NCI-H1417 (cell line): ENCODE measurements at regions not wholly inside any gene's neighbourhood (a gene's known extent, or its start where the extent isn't known, plus 50 kb on each side); places are given as distances from the start of the nearest gene placed in this dataset.

Experiments used
- DNase-seq, 3 experiments: peaks; one replicate each; lab custom pipeline; 2025; lab: John Stamatoyannopoulos, UW

DNA sequence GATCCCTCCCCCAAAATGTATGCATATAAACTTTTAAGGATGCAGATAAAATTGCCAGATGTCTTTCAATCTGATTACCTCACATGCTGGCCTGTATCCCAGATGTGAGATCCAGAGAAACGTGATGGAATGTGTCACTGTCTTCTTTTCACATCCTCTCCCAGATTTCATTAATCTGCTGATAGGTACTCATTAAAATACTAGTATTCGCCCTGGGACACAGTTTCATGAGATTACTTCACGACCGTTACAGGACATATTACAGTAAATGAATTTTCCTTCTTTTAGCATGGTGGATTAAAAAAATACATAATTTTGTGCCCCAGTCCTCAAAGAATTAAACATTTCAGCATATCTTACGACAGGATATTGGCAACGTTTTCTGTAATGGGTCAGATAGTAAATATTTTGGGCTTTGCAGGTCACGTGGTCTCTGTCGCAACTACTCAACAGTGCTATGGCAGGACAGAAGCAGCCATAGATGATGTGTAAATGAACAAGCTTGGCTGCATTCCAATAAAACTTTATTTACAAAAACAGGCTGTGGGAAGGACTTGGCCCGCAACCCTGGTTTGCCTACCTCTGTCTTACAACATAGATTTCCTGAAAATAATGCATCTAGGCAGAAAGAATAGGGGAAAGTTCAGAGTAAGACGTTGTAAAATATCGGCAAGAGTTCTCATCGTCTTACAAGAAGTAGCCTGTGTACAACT is 156.0 kb upstream of the DIO3 start:
- no peak for DNase-seq

DNA sequence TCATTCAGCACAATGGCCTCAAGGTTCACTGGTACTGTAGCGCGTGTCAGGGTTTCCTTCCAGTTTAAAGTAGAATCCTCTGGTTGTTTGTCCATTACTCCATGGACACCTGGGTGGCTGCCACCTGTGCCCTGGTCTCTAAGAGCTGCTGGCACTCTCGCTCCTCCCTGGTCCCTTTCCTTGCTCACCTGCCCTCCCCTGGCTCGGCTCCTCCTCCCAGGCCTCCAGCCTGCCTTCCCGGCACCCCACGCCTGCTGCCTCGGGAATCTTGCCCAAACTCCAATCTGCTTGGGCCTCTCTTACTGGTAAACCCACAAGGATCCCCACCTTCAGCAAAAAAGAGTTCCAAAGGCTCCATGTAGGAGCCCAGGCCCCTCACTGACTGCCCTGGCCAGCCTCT is 154.4 kb upstream of the DIO3 start:
- DNase-seq = no peak

DNA sequence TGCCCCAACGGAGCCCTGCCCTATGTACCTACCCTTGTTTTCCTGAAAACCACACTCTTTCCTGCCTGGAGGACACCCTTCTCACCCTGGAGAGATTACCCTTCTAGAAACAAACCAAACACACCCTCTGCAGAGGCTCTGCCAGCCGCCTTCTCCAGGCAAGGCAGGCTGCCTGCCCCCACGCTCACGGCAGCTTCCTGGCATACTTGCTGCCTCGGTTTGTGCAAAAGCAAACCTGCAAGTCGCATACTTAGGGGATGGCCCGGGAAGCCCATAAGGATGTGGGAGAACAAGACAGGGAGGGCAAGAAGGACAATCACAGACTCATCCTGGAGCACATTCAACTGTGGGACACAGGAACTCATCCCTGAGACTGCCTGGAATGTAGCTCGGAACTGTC is 154.0 kb upstream of the DIO3 start:
- DNase-seq = no peak

DNA sequence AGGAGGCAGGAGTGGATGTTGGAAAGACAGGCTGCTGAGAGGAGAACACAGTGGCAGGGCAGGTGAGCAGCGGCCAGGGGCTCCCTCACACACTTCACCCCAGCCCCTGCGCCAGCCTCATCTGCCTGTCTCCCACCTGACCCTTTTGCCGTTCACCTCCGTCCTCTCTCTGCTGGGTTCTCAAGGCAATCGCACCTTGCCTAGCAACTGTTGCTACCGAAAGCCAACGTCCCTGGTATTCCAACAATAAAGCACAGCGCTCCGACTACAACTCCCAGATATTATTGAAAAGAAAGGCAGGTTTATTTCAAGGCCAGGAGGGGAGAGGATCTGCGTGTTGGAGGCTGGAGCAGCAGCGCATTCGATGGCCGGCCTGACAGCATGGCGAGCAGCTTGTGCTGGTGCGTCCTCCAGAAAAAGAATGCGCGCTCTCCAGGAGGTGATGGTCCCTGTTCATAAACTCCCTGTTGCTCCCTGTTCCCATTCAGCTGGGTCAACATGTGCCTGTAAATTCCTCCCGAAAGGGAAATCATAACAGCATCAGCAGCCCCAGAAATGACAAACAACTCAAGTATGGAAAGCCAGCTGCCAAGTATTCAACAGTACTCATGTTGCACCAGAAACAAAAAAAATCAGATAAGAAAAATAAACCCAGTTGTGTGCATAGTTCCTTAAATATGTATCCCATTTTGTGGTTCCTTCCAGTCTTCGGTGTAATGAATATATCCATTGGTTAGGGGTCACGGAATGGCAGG is 153.0 kb upstream of the DIO3 start:
- peak; percentile 30 to 87 (median 64) for DNase-seq

DNA sequence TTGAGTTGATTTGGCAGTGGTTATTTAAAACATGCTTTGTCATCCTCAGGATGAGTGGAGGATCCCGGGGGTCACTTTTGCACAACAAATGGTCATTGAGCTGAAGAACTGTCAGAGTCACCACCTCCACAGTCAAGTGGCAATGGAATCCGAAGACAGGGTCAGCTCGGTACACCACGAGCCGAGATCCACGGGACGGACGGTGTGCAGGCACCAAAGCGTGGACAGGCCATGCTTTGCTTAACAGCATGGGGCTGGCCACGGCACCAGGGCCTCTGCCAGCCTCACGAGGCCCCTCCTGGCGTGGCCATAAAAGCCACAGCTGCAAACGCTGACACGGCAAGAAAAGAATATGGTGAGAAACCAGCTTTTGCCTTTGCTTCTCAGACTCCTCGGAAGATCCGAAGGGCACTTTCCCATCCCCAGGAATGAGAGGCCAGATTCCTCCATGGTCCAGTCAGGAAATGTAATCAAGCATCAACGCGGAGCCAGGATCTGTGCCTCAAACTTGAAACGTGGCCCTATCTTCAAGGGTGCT is 152.2 kb upstream of the DIO3 start:
- DNase-seq = no peak

DNA sequence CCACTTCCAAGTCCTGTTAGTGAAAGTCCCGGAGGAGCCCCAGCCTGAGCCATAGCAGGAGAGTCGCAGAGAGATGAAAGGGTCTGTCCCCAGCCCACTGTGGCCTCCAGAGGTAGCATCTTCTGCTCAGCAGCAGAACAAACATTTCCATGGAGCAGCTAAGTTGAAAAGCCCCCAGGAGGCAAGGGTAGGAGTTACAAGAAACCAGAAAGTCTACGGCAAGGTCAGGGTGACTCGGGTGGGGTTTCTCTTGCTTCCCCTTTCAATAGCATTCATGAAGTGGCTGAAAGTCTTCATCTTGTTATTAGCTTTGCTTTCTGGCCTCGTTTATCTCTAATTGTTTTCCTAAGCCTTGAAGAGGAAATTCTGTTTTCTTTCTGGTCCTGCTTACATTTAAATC is 151.2 kb upstream of the DIO3 start:
- DNase-seq = no peak

DNA sequence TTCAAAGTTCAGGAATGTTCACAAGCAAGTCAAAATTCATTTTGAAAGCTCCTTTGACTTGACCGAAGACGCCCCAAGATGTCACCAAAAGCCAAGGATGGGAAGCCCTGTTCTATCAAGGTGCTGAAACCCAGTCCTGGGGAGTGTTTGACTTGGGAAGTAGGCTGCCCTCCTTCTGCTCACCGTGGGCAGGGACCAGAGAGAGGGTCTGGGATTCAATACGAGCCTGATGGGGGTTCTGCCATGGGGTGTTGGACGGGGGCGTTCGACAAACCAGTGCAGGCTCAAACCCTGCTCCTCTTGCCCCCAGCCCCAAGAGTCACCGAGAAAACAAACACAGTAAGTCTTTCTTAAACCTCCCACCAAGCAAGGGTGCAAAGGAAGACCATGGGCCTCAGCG is 150.1 kb upstream of the DIO3 start:
- no peak for DNase-seq

DNA sequence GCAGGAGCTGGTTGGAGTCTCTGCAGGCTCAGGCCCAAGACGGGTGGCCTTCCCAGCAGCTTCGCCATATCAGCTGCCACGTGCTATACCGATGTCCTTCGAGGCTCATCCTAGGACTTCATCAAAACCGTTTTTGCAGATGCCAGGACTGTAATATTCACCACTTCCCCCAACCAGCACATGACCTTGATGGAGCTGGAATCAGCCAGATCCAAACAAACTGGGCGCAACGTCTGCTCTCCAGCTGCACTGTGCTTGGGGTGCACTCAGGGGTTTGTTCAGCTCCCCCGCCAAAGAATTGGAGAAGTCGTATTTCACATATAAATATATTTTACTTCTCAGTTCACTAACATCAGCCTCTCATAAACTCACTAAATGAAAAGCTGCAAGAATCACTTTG is 149.5 kb upstream of the DIO3 start:
- no peak for DNase-seq

DNA sequence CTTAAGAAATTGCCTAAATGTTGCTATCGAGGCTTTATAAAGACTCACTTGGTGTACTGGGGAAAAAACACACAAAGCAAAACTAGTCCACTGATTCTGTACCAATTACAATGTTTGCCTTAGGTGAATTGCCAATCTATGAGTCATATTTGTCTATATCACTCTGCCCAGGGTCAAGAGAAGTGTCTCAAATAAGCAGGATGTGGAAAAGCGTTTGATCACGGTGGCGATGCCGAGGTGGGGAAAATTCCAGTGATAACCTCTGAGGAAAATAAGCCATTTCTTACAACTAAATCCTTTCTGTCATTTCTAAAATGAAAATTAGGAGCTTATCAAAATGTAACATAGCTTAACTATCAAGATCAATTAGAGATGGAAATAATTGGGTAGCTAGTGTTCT is 148.6 kb upstream of the DIO3 start:
- peak in 2 of 3 experiments; percentile 11 to 25 for DNase-seq

DNA sequence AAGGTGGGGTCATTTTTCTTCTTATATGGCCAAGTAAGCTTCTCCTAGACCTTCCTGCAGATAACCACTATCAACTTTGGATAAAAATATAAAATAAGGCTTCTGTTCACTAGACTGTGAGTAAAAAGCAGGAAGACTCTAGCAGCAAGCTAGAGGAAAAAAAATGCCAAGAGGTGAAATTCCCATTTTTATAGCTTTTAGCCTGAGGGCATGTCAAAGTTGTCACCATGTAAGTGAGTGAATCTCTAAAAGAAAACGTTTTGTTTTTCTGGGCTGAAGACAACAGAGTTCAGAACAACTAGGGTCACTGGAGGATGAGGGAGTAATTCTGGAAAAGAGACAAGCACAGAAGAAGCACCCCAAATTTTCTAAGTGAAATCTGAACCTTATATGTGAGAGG is 143.9 kb upstream of the DIO3 start:
- DNase-seq = no peak

DNA sequence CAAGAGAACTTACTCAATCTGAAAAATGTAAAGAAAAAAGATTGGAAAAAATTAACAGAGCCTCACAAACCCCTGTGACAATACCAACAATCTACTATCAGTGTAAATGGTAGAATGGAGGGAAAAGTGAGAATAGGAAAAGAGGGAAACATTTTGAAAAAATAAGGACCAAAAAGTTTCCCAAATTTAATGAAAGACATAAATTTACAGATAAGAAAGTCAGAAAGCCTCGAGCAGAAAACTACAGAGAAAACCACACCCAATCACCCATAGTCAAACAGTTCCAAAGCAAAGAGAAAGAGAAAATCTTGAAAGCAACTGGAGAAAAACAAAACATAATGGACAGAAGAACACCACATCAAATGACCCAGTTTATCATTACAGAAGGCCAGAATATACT is 142.7 kb upstream of the DIO3 start:
- no peak for DNase-seq

DNA sequence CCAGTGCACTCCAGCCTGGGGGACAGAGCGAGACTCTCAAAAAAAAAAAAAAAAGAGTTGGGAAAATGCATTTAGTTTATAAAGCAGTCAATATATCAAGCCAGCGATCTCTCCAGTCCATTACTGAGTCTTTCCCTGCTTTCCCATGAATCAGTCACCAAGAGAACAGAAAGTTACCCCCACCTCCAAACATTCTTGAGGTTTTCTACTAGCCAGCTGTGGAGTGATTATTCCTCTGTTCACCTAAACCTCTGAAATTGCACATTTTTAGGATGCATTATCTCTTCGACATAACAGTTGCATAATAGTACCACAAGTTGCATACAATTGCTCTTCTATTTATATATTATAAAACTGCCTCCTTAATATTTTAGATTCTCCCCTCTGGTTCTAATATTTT is 134.8 kb upstream of the DIO3 start:
- DNase-seq = no peak

DNA sequence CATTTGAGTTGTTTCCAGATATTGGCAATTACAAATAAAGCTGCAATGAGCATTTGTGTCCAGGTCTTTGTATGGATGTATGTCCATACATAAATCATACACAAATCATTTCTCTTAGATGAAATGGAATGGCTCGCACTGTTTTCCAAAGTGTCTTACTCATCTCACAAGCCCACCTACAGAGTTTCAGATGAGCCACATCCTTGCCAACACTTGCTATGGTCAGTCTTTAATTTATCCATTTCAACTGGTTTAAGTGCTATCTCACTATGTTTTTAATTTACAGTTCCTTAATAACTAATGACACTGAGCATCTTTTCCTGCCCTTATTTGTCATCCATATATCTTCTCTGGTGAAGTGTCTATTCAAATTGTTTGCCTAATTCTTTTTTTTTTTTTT is 132.9 kb upstream of the DIO3 start:
- DNase-seq = no peak

DNA sequence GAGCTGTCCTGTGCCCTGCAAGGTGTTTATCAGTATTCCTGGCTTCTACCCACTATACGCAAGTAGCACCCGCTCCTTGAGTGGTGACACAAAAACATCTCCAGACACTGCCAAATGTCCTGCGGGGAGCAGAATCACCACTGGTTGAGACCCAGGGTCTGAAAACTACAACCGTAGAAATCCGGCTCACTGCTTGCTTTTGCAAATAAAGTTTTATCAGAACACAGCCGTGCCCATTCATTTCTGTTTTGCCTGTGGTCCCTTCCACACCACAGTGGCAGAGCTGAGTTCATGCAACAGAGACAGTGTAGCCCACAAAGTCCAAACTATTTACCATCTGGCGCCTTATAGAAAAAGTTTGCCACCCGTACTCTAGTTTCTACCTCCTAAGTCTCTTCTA is 125.7 kb upstream of the DIO3 start:
- DNase-seq = no peak

DNA sequence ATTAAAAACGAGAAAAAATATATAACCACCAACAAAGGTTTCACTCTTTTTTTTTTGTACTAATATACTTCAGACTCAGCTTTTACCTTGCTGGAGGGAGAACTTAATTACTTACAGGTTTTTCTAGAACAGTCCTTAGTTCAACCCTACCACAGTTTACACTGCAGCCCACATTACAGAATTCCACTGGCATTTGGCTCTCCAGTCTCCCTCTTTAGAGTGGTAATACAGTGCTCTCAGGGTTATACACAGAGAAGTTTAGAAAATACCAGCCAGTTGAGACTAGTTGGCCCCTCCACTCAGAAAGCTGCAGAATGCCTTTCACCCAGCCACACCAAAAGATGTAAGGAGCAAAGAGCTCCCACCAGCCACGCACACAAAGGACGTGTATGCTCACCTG is 122.3 kb upstream of the DIO3 start:
- no peak for DNase-seq

DNA sequence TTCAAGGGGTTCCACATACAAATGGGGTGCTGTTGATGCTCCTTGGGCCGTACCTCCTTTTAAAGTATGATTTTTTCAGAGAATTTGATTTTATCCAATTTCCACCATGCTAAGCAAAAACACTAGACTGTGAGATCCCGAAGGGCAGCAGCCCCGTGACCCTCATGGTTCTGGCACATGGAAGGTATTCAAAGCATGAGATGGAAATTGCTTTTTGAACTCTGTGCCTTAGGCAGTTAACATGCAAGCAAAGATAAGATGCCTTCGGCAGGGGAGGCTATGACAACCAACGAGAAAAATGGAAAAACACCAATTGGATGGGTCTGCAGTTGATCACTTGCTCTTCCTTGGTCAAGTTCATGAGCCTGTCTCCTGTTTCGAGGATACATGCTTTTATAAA is 120.8 kb upstream of the DIO3 start:
- no peak for DNase-seq

DNA sequence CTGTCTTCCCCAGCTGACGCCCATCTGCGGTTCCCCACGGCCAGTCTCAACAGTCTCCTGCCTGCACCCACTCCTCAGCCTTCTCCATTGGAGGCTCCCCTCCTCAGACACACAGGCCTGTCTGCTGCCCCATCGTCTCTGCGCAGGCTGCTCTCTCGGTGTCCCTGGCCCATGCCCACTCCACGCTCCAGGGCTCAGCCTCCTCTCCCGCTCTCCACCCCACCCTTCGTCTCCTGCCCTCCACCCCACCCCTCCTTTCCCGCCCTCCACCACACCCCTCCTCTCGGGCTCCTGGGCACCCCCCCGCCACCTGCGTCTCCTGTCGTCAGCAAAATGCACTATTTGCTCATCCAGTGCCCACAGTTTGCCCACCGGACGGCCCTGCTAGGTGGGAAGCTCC is 119.6 kb upstream of the DIO3 start:
- DNase-seq = no peak

DNA sequence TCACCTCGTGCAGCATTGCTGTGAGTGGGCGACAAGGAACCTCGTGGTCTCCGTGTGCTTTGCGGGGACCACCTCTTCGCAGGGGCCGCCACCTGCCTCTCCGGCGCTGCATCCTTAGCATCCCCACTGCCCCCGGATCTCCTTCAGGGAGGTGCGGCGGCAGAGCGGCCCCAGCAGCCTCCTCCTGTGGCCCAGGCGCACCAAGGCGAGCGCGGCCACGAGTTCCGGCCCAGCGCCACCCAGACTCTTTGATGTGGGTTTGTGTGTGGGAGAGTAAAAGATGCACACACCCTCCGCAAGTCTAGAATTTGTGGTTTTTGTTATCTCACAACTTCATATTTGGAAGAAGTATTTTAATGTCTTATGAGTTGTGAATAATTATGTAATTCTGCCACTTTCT is 118.8 kb upstream of the DIO3 start:
- DNase-seq = no peak

DNA sequence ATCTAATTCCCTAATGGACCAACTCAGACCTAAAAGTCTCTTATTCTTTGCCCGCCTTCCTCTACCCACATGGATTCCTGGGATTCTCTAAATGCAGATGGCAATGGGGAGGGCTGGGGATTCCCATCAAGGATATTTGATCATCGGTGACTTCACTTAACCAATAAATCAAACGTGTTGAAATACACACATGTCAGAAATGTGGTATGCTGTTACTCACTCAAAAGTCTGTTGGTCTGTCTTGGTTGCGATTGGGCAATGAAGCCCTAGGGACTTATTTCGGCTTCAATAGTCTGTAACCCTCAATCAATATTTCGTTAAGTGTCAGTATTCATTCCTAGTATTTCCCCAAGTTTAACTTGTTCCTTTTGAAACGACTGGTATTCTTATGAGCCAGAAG is 117.2 kb upstream of the DIO3 start:
- DNase-seq = no peak

DNA sequence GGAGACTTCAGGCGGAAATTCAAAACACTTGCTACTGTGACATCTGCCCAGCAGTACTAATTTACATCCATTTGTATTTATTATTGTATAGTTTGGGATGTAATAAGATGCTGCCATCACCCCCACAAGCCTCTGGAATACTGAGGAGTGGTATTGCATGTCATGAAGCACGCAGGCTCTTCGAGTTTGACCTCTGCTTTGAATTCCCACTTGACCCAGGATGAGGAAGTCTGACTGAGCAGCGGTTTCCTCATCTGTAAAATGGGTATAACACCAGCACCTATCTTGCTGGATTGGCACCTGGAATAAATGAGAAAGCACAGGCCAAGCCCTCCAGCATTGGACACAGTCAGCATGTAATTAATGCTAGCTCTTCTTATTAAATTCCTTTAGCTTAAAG is 116.0 kb upstream of the DIO3 start:
- no peak for DNase-seq

DNA sequence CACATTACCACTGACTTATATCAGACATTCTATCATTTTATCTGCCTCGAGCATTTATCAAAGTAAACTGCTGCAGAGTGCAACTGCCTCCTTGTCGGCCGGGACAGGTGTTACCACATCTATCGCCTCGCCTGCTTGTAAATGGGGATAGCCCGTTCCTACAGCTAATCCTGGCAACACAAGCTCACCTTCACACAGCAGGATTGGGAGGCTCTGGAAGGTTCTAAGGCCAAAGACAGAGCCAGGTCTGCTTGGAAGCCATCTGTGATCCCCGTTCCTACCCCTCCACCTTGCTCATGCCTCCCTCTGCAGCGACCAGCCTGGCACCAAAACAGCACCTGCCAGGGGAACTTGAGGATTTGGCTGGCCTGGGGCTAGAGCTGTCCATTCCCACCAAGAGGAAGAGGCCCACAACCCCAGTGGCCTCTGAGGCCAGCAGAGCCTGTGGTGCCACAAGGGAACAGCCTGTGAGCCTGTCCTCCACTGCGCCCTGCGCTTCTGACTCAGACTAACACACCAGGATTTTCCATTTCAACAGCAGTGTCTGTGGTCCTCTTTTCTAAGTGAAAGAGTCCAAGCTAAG is 114.8 kb upstream of the DIO3 start:
- DNase-seq = no peak

DNA sequence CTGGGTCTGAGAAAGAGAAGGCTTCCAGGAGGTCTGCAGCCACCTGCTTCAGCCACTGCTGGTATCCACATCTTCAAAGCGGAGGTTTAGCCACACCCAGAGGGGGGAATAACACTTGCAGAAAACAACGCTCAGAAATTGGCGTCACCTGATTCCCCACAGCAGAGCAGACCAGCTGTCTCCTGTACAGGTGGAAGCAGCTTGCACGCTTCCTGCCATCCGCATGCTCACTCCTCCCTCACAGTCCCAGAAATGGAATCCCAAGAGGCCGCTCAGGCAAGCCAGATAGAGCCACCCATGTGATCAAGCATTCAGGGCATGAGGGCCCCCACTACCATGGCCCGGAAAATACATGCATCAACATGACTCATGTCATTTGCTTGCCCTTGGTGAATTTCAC is 112.2 kb upstream of the DIO3 start:
- DNase-seq = peak in 2 of 3 experiments; percentile 25 to 87

DNA sequence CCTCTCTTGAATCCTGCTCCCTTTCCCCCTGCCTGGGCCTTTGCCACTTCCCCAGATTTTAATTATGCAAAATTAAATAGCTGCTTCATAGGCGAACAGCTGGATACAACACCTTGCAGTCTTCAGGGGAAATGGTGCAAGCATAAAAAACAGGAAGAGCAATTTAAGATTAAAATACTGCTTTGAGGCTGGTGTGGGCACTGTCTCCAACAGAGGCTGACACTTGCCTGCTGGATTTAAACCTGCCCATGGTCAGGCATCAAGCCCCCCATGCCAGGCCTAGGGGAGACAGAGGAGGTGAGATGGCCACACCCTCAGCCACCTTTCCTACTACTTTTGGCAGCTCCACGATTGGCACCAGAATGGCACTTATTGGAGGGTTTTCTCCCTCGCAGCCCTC is 110.1 kb upstream of the DIO3 start:
- DNase-seq = no peak
